Esophagus squamous epithelium (tissue), 5 donors: ENCODE measurements at regions not wholly inside any gene's neighbourhood (a gene's known extent, or its start where the extent isn't known, plus 50 kb on each side); places are given as distances from the start of the nearest gene placed in this dataset.
"Not testable (repeated sequence)": the region's sequence is repeated elsewhere in the genome, so short reads cannot be mapped to it uniquely, and the experiment has no call there.

Experiments
- DNase-seq: peaks from one replicate; lab custom pipeline; 2025; lab: John Stamatoyannopoulos, UW
- H3K27ac ChIP-seq, 4 donors: fragments of 200-600 bp; sonication (generic); one replicate each; pipeline ENCODE4 v1.5.1; 2016 to 2019; ENCODE audit warnings: mild to moderate bottlenecking in 1 of 4
- H3K27me3 ChIP-seq, 4 donors: fragments of 200-600 bp; sonication (generic); 1 replicate in 3 of 4; 2 replicates in 1 of 4; pipeline versions ENCODE4 v1.5.1 to v1.6.0; 2017 to 2021; ENCODE audit warnings: antibody characterized with exemption in 1 of 4
- H3K36me3 ChIP-seq, 3 donors: fragments of 200-600 bp; sonication (generic); one replicate each; pipeline ENCODE4 v1.5.1; 2016 to 2019
- H3K4me1 ChIP-seq, 3 donors: fragments of 200-600 bp; sonication (generic); one replicate each; pipeline ENCODE4 v1.5.1; 2017 to 2019
- H3K4me3 ChIP-seq, 4 donors: fragments of 200-600 bp; sonication (generic); 1 replicate in 3 of 4; 2 replicates in 1 of 4; pipeline ENCODE4 v1.5.1; 2016 to 2019; ENCODE audit warnings: mild to moderate bottlenecking in 2 of 4, moderate library complexity in 1 of 4
- H3K9me3 ChIP-seq, 3 donors: fragments of 200-600 bp; sonication (generic); one replicate each; pipeline ENCODE4 v1.5.1; 2016 to 2019
- CTCF ChIP-seq, 6 experiments: fragments of 450-650 bp in 4 of 6; fragments of 200-600 bp in 2 of 6; sonication (generic) in 2 of 6; IDR thresholded peaks; one replicate each; pipeline ENCODE4 v1.5.1; 2016 to 2019; ENCODE audit warnings: antibody characterized with exemption in 6 of 6, mild to moderate bottlenecking in 4 of 6, moderate library complexity in 4 of 6
- POLR2A ChIP-seq, 4 donors: fragments of 450-650 bp; IDR thresholded peaks; one replicate each; pipeline ENCODE4 v1.6.1; 2017; ENCODE audit warnings: antibody characterized with exemption in 4 of 4, mild to moderate bottlenecking in 4 of 4, moderate library complexity in 3 of 4
- WGBS, 2 donors: methylation state at CpG; one replicate each; pipeline ENCODE4 v1.1.5; 2018; 5-methylcytosine and 5-hydroxymethylcytosine counted together
- intact Hi-C: fragments of 100-400 bp; cut with DNase I; formaldehyde crosslinking; loops from one replicate; pipeline ENCODE4 v1.15.0; 2022
- donor health status: DM: yes; HTN: yes; CAD: no.

GRCh38 chr6:101126501-101126900 is 245.4 kb upstream of the ASCC3 start:
- 69 to 77% methylated on average over 3 of the region's 3 CpGs for WGBS, 2 donors

GRCh38 chr6:101129851-101130250 is 248.7 kb upstream of the ASCC3 start:
- H3K4me1 ChIP-seq, result no peaks in the 10 kb centered on the region
- no peaks in the 10 kb centered on the region for H3K36me3 ChIP-seq
- H3K4me3 ChIP-seq, result no peak overlapping the region
- no peak for DNase-seq
- H3K27ac ChIP-seq, result no peak overlapping the region
- H3K9me3 ChIP-seq, result no peaks in the 10 kb centered on the region
- 40 to 43% methylated on average over 1 of the region's 1 CpG for WGBS, 2 donors
- intact Hi-C loops, result no loop called here
- H3K27me3 ChIP-seq, result no peaks in the 10 kb centered on the region
- TF ChIP-seq CTCF (IDR thresholded peaks at IDR 0.05) (no peak), POLR2A (IDR thresholded peaks at IDR 0.05) (no peak)

More at GRCh38 chr6:101126501-101126900, 245.4 kb upstream of the ASCC3 start:
- H3K4me3 ChIP-seq, result no peak overlapping the region
- intact Hi-C loops, result no loop called here
- H3K9me3 ChIP-seq, result no peaks in the 10 kb centered on the region
- H3K36me3 ChIP-seq, result no peaks in the 10 kb centered on the region
- no peaks in the 10 kb centered on the region for H3K4me1 ChIP-seq
- TF ChIP-seq CTCF (IDR thresholded peaks at IDR 0.05), result no peak
- no peak for TF ChIP-seq POLR2A (IDR thresholded peaks at IDR 0.05)
- H3K27ac ChIP-seq, result no peak overlapping the region
- H3K27me3 ChIP-seq, result no peaks in the 10 kb centered on the region
- no peak for DNase-seq

GRCh38 chr6:101146389-101146788 is 247.1 kb upstream of the GRIK2 start:
- no peaks in the 10 kb centered on the region for H3K4me1 ChIP-seq
- H3K4me3 ChIP-seq, result no peak overlapping the region
- TF ChIP-seq CTCF (IDR thresholded peaks at IDR 0.05) (no peak), POLR2A (IDR thresholded peaks at IDR 0.05) (no peak)
- intact Hi-C loops, result no loop called here
- H3K27ac ChIP-seq, result no peak overlapping the region
- H3K27me3 ChIP-seq, result no peaks in the 10 kb centered on the region
- no peaks in the 10 kb centered on the region for H3K9me3 ChIP-seq
- no peaks in the 10 kb centered on the region for H3K36me3 ChIP-seq
- no peak for DNase-seq
- WGBS, 2 donors, result 78 to 81% methylated on average over 3 of the region's 3 CpGs

- Histone ChIP-seq H3K27ac (no peak overlapping the region), H3K4me3 (no peak overlapping the region), H3K36me3 (no peaks in the 10 kb centered on the region), H3K4me1 (no peaks in the 10 kb centered on the region), H3K27me3 (no peaks in the 10 kb centered on the region), H3K9me3 (no peaks in the 10 kb centered on the region)
- no peak for DNase-seq
- intact Hi-C loops, result no loop called here
- TF ChIP-seq CTCF (IDR thresholded peaks at IDR 0.05), result no peak
- TF ChIP-seq POLR2A (IDR thresholded peaks at IDR 0.05), result no peak
Observed at GRCh38 chr6:101150226-101150625, 243.3 kb upstream of the GRIK2 start.

GRCh38 chr6:101157638-101158037 is 235.9 kb upstream of the GRIK2 start:
- H3K9me3 ChIP-seq, H3K27me3 ChIP-seq, H3K36me3 ChIP-seq, H3K27ac ChIP-seq, H3K4me3 ChIP-seq, H3K4me1 ChIP-seq, intact Hi-C loops, DNase-seq: not testable (repeated sequence)
- WGBS, 2 donors, result 94 to 96% methylated on average over 7 to 9 of the region's 11 CpGs

GRCh38 chr6:101163611-101164010 is 229.9 kb upstream of the GRIK2 start:
- Histone ChIP-seq H3K9me3 (no peaks in the 10 kb centered on the region), H3K27me3 (no peaks in the 10 kb centered on the region), H3K27ac (no peak overlapping the region), H3K4me3 (no peak overlapping the region), H3K4me1 (no peaks in the 10 kb centered on the region), H3K36me3 (no peaks in the 10 kb centered on the region)
- TF ChIP-seq CTCF (IDR thresholded peaks at IDR 0.05) (no peak), POLR2A (IDR thresholded peaks at IDR 0.05) (no peak)
- WGBS, 2 donors, result 20 to 41% methylated on average over 3 of the region's 3 CpGs
- DNase-seq, result no peak
- intact Hi-C loops, result no loop called here
